ENCODE measurements at regions not wholly inside any gene's neighbourhood (a gene's known extent, or its start where the extent isn't known, plus 50 kb on each side); places are given as distances from the start of the nearest gene placed in this dataset.
"Not testable (repeated sequence)": the region's sequence is repeated elsewhere in the genome, so short reads cannot be mapped to it uniquely, and the experiment has no call there.

- not testable (repeated sequence) for H3K27me3 Mint-ChIP-seq, DNase-seq, ATAC-seq, H3K4me3 Mint-ChIP-seq, H3K9me3 Mint-ChIP-seq, H3K4me1 Mint-ChIP-seq, H3K27ac Mint-ChIP-seq
Observed at GRCh38 chrY:22113990-22114389, 68.7 kb downstream of the RBMY1F start.

GRCh38 chrY:22108165-22108564 lies 74.6 kb downstream of the RBMY1F start:
- ATAC-seq, H3K27ac Mint-ChIP-seq, DNase-seq, H3K9me3 Mint-ChIP-seq, H3K4me3 Mint-ChIP-seq, H3K4me1 Mint-ChIP-seq, H3K27me3 Mint-ChIP-seq: not testable (repeated sequence)

GRCh38 chrY:22101547-22101946 lies 81.2 kb downstream of the RBMY1F start:
- not testable (repeated sequence) for DNase-seq, H3K9me3 Mint-ChIP-seq, H3K27ac Mint-ChIP-seq, ATAC-seq, H3K27me3 Mint-ChIP-seq, H3K4me3 Mint-ChIP-seq, H3K4me1 Mint-ChIP-seq

- not testable (repeated sequence) for H3K9me3 Mint-ChIP-seq, ATAC-seq, H3K27ac Mint-ChIP-seq, H3K4me3 Mint-ChIP-seq, H3K4me1 Mint-ChIP-seq, DNase-seq, H3K27me3 Mint-ChIP-seq
Observed at GRCh38 chrY:22097310-22097709, 85.4 kb downstream of the RBMY1F start.

GRCh38 chrY:22085975-22086645 lies 96.6 kb downstream of the RBMY1F start:
- H3K27ac Mint-ChIP-seq, H3K9me3 Mint-ChIP-seq, H3K4me3 Mint-ChIP-seq, H3K27me3 Mint-ChIP-seq, DNase-seq, ATAC-seq, H3K4me1 Mint-ChIP-seq: not testable (repeated sequence)

GRCh38 chrY:22072270-22072669 lies 110.5 kb downstream of the RBMY1F start:
- ATAC-seq, H3K4me3 Mint-ChIP-seq, H3K4me1 Mint-ChIP-seq, H3K27ac Mint-ChIP-seq, DNase-seq, H3K9me3 Mint-ChIP-seq, H3K27me3 Mint-ChIP-seq: not testable (repeated sequence)

GRCh38 chrY:22060149-22060548 lies 122.6 kb downstream of the RBMY1F start:
- H3K27ac Mint-ChIP-seq, H3K27me3 Mint-ChIP-seq, ATAC-seq, H3K4me1 Mint-ChIP-seq, DNase-seq, H3K9me3 Mint-ChIP-seq, H3K4me3 Mint-ChIP-seq: not testable (repeated sequence)

- not testable (repeated sequence) for H3K4me3 Mint-ChIP-seq, ATAC-seq, DNase-seq, H3K27me3 Mint-ChIP-seq, H3K27ac Mint-ChIP-seq, H3K9me3 Mint-ChIP-seq, H3K4me1 Mint-ChIP-seq
Observed at GRCh38 chrY:22013010-22013409, 95.2 kb upstream of the RBMY1E start.

- DNase-seq, H3K27ac Mint-ChIP-seq, H3K27me3 Mint-ChIP-seq, H3K9me3 Mint-ChIP-seq, ATAC-seq, H3K4me1 Mint-ChIP-seq, H3K4me3 Mint-ChIP-seq: not testable (repeated sequence)
Observed at GRCh38 chrY:22001163-22001562, 83.3 kb upstream of the RBMY1E start.

GRCh38 chrY:21987222-21987621 lies 69.4 kb upstream of the RBMY1E start:
- ATAC-seq = peak; percentile 50

GRCh38 chrY:21980937-21981336 lies 63.1 kb upstream of the RBMY1E start:
- ATAC-seq, DNase-seq, H3K27ac Mint-ChIP-seq, H3K9me3 Mint-ChIP-seq, H3K27me3 Mint-ChIP-seq, H3K4me1 Mint-ChIP-seq, H3K4me3 Mint-ChIP-seq: not testable (repeated sequence)

More at GRCh38 chrY:21987222-21987621, 69.4 kb upstream of the RBMY1E start:
- not testable (repeated sequence) for H3K27me3 Mint-ChIP-seq, H3K9me3 Mint-ChIP-seq, DNase-seq, H3K4me3 Mint-ChIP-seq, H3K27ac Mint-ChIP-seq, H3K4me1 Mint-ChIP-seq

- ATAC-seq, H3K9me3 Mint-ChIP-seq, H3K4me1 Mint-ChIP-seq, H3K27ac Mint-ChIP-seq, DNase-seq, H3K4me3 Mint-ChIP-seq, H3K27me3 Mint-ChIP-seq: not testable (repeated sequence)
Observed at GRCh38 chrY:21980348-21980747, 62.5 kb upstream of the RBMY1E start.

- H3K9me3 Mint-ChIP-seq, H3K27me3 Mint-ChIP-seq, H3K27ac Mint-ChIP-seq, H3K4me1 Mint-ChIP-seq, H3K4me3 Mint-ChIP-seq: not testable (repeated sequence)
- peak; percentile 64 for ATAC-seq
- DNase-seq = peak in 1 of 2 donors; percentile 4
Observed at GRCh38 chrY:21979106-21979505, 61.3 kb upstream of the RBMY1E start.

- H3K27me3 Mint-ChIP-seq, H3K4me3 Mint-ChIP-seq, DNase-seq, H3K4me1 Mint-ChIP-seq, H3K27ac Mint-ChIP-seq, ATAC-seq, H3K9me3 Mint-ChIP-seq: not testable (repeated sequence)
Observed at GRCh38 chrY:21978204-21978603, 60.4 kb upstream of the RBMY1E start.
